WI38 (cell line): ENCODE measurements at regions not wholly inside any gene's neighbourhood (a gene's known extent, or its start where the extent isn't known, plus 50 kb on each side); places are given as distances from the start of the nearest gene placed in this dataset.

ENCODE experiments used
- H3K4me3 ChIP-seq: 2 replicates; pipeline ENCODE4 v1.5.1; 2011; ENCODE audit warnings: low read depth, mild to moderate bottlenecking, control low read depth, low read length
- CTCF ChIP-seq: IDR thresholded peaks from 2 replicates; pipeline ENCODE4 v1.5.1; 2012; ENCODE audit warnings: low read depth, mild to moderate bottlenecking, control low read depth, low read length

- H3K4me3 ChIP-seq: no peak overlapping the region
- TF ChIP-seq CTCF: no peak
These were observed 85.9 kb upstream of the SLC34A2 start for GRCh38 chr4:25569716-25570115.

- H3K4me3 ChIP-seq: no peak overlapping the region
- no peak for TF ChIP-seq CTCF
These were observed 80.0 kb upstream of the SLC34A2 start for GRCh38 chr4:25575611-25576010.

GRCh38 chr4:25578432-25578831 is 77.2 kb upstream of the SLC34A2 start:
- no peak overlapping the region for H3K4me3 ChIP-seq

GRCh38 chr4:25580633-25581467 is 74.8 kb upstream of the SLC34A2 start:
- TF ChIP-seq CTCF: no peak

More at GRCh38 chr4:25578432-25578831, 77.2 kb upstream of the SLC34A2 start:
- TF ChIP-seq CTCF: no peak

GRCh38 chr4:25585901-25586523 is 69.6 kb upstream of the SLC34A2 start:
- no peak overlapping the region for H3K4me3 ChIP-seq
- TF ChIP-seq CTCF: no peak

More at GRCh38 chr4:25580633-25581467, 74.8 kb upstream of the SLC34A2 start:
- H3K4me3 ChIP-seq: no peak overlapping the region

GRCh38 chr4:25588206-25588605 is 67.4 kb upstream of the SLC34A2 start:
- no peak overlapping the region for H3K4me3 ChIP-seq
- no peak for TF ChIP-seq CTCF

GRCh38 chr4:25590171-25590570 is 65.5 kb upstream of the SLC34A2 start:
- TF ChIP-seq CTCF: no peak
- H3K4me3 ChIP-seq: no peak overlapping the region
